Stimulated activated CD4-positive, alpha-beta T cell treated with anti-CD3 and anti-CD28 coated beads, Interleukin-4, amount 100 ng/mL, for 4 hours (primary cell): ENCODE measurements at regions not wholly inside any gene's neighbourhood (a gene's known extent, or its start where the extent isn't known, plus 50 kb on each side); places are given as distances from the start of the nearest gene placed in this dataset.
"Not testable (repeated sequence)": the region's sequence is repeated elsewhere in the genome, so short reads cannot be mapped to it uniquely, and the experiment has no call there.

ENCODE experiments used
- DNase-seq, 2 experiments: peaks; one replicate each; pipeline ENCODE4 v3.0.0-alpha.2; 2020

DNA sequence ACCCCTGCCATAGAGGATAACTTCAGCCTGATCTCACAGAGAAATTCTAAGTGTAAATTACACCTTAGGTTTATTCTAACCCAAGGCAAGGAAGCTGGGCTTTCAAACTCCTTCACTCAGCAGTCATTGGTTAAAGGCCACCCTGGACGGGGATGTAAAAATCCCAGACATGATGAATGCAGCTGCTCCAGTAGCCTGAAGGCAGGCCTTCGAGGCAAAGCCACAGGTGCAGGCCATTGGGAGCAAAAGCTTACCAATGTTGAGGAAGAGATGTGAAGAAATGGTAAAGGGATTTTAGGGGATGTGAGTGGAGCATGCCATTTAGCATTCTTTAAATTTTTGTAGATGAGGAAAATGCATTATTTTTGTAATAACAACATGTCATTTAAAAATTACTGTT is 514.4 kb downstream of the XYLT1 start:
- DNase-seq, result no peak

DNA sequence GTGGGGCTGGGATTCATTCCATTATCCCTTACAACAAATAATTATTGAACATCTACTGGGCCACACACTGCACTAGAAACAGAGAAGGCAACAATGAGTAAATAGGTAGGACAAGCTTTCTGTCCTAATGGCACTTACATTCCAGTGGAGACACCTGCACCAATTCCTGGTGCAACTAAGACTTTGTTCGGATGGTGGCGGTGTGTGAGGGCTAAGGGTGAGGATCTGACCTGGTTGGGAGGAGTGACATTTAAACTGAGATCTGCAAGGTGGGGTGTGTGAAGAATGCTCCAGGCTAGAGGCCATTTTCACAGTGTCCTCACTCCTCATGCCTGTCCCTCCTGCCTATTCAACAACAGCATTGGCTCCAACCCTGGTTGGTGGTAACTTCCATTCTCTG is 510.0 kb downstream of the XYLT1 start:
- DNase-seq, result no peak

DNA sequence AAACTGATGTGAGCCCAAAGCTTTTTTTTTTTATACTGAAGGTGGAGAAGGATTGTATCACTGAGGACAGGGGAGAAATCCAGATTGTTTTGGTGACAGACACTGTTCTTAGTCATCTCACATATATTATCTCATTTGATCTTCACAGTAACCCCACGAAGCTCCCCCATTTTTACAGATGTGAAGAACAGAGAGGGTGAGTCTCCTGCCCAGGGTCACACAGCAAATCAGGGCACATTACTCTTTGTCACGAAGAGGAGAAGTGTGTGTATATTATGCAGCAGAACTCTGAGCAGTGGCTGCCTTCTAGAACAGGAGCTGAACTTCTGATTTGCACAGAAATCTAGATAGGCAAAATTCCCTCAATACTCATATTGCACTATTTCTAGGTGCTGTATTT is 504.3 kb downstream of the XYLT1 start:
- DNase-seq, result no peak

DNA sequence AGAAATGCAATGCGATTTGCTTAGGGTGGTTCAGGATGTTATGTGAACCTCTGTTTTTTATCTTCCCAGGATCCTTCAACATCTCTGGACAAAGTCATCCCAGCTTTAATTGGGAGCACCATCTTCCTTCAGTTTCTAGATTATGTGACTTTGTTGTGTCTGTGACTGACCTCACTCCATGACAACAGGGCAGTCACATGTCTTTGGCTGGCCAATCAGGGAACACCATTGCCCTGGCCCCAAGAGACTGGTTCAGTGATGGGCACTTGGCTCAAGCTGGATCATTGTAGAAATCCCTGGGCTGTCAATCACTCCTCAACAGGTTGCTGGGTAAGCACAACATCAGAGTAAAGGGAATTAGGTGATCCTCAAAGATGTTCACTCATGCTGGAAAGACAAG is 499.7 kb downstream of the XYLT1 start:
- no peak for DNase-seq

DNA sequence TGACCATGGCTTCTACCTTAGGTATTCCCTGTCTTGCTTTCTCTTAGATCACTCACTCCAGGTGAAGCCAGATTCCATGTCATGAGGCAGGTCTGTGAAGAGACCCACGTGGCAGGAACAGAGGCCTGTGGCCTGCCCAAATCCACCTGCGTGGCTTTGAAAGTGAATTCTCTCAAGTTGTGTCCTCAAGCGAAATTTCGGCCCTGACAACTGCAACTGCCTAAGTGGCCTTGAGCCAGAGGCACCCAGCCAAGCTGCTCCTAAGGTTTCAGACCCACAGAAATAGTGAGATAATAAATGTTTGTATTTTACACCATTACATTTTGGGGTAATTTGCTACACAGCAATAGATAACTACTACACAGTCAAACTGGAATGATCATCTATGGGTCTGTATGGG is 497.9 kb downstream of the XYLT1 start:
- DNase-seq, result no peak

DNA sequence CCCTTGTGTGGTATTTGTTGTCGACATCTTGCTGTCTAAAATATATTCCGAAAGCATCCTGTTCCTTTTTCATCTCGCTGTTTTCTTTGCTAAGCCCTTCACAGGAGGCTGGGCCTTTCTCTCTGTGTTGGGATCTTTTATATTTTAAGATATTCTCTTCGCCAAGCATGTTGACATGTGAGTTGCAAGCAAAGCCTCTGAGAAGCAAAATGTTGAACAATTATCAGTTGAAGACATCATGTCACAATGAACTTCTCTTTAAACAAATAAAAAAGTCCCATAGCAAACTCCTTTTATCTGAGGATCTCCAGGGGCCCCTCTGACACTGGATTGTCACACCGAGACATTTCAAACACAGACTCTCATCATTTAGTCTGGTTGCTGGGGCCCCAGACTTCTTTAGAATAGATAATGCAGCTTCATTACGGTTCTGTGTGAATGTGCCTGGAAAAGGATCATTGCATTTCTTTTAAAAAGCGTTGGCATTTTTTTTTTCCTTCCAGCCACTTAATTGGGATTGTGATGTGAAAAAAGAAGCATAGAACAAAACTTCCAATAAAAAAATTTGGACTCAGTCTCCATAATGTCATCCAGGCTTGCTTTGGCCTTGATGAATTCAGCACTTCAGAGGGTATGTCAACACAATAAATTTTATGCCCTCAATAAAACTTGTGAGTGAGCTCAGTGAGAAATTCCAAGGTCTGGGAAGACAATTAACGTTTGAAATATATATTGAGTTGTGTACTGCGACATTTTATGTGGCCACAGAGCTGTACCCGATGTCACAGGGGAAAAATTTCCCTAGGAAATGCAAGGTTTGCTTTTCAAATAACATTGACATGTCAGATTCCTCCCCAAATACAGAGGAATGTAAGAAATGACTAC is 496.8 kb downstream of the XYLT1 start:
- DNase-seq, result no peak

DNA sequence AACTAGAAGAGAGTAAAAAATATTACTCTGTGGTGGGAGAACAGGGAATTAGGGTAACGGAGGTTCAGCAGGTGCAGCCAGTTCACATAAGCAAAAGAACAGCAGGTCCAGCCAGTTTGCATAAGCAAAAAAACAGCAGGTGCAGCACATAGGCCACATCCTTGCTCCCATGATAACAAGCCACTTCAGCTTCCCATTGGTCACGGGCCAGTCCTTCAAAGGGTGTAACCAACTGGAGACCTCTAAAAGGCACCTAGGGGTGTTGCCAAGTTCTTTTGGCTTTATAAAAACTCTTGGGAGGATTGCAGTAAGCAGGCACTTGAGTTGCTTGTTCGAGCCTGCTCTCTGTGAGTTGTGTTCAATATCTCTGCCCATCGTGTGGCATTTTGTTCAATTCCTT is 488.1 kb downstream of the XYLT1 start:
- DNase-seq, result no peak

DNA sequence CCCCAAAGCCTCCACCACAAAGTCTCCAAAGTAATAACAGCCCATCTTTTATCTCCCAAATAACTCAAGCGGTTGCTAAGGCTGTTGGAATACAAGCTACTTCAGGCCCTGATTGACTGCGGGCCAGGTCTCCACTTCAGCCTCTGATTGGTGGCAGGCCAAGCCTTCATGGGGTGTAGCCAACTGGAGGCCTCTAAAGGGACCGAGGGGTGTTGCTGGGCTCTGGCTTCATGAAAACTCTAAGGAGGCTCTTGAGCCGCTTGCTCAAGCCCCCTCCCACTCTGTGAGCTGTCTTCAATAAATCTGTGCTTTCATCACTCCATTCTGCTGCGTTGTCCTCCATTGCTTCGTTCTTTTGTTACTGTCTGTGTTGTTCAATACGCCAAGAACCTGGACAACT is 487.2 kb downstream of the XYLT1 start:
- DNase-seq, result no peak

DNA sequence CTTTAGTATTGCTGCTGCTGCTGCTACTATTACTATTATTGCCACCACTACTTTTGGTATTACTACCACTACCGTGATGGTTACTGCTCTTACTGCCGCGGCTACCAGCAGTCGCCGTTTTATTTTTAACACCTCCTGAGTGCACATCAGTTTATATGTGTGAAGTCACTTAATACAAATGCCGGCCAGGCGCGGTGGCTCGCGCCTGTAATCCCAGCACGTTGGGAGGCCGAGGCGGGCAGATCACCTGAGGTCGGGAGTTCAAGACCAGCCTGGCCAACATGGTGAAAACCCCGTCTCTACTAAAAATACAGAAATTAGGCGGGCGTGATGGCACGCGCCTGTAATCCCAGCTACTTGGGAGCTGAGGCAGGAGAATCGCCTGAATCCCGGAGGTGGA is 486.7 kb downstream of the XYLT1 start:
- not testable (repeated sequence) for DNase-seq

DNA sequence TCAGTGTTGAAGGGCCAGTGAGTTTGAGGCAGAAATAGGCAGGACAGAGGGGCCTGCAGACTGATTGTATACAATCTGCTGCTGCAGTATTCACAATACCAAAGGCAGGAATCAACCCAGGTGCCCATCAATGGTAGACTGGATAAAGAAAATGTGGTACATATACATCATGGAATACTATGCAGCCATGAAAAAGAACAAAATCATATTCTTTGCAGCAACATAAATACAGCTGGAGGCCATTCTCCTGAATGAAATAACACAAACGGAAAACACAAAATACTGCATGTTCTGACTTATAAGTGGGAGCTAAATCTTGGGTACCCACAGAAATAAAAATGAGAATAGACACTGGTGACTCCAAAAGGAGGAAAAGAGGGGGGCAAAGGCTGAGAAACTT is 485.1 kb downstream of the XYLT1 start:
- DNase-seq, result no peak

DNA sequence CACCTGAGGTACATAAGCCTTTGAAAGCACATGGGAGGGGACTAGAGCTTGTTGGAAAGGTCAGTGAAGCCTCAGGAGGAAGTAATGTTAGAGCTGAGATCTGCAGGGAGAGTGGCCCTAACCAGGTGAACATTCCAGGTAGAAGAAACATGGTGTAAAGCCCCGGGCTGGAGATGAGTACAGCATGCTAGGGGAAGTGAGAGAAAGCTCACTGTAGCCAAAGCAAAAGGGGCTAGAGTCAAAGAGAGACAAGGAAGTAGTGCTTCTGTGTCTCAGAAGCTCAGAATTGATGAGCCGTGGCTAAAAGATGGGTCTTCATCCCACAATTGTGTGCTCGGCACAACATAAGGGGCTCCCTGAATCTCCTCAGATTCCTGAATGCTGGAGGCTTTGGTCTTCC is 481.8 kb downstream of the XYLT1 start:
- no peak for DNase-seq

DNA sequence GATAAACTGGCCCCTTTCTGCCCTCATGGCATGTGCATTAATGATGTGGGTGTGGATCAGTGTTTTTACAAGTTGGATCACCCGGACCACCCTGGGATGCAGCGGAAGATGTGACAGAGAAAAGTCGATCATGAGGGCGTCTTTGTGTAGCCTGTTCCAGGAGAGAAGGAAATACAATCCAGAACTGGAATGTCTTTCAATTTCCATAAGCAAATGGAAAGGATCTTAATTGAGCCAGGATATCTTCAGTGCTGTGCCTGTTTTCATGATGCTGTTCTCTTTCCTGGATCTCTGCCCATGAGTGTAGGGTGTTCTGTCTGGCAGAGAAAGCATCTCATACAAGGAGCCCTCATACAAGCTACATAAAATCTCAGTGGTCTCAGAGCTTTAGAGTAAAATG is 481.4 kb downstream of the XYLT1 start:
- no peak for DNase-seq

DNA sequence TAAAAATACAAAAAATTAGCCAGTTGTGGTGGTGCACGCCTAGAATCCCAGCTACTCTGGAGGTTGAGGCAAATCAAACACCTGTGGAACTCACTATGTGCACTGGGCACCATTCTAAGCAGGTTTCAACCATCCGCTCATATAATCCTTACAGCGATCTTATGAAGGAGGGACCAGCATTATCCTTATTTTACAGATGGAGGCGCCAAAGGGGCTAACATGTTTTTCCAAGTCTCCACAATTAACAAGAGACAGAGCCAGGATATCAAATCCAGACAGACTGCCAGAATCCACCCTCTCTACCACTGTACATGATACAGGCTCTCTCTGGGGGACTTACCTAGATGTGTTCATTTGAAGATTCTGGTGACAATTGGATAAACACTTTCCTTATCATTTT is 479.0 kb downstream of the XYLT1 start:
- no peak for DNase-seq

DNA sequence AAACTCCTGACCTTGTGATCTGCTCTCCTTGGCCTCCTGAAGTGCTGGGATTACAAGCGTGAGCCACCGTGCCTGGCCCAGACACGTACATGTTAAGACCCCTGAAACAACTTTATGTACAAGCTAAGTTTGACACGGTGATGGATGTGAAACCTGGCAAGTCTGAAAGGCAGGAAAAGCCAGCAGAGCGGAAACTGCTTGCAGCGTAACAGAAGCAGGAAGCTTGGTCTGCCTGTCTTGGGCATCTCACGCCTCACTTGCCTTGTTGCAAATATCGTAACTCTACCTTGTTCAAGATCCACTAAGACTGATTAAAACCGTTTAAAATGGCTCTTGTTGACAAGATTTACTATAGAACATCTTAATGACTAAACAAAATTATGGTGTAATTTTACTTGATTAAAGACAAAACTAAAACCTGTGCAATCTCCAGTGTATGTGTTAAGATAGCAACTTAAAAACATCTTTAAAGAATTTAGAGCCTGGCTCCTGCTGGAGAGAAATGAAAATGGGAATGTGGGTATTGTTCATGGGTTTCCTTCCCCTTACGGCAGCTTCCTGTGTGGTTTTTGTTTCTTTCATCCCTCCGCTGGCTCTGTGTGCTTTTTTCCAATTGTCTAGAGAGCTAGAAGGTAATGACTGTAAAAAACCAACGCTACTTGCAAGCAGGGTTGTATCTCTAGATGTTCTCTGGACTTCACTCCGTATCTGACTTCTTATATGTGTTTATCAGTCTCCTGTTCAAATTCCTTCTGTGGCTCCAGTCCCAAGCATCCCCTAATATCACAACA is 477.6 kb downstream of the XYLT1 start:
- DNase-seq, result peak in 1 of 2 experiments; percentile 6

DNA sequence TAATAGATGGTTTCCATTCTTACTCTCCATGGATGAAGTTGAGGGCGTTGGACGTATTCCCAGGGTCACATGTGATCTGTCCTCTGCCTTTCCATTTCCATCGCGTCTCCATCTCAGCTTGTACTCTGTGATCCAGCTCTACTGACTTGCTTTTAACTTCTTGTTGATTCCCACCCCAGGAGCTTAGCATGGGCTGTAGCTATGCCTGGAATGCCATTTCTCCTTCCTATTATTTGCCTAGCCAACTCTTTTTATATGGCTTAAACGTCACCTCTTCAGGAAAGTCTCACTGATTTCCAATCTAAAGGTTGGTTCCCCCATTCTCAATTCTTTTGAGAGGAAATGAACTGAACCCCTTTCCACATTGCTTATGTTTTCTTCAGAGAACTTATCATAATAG is 475.9 kb downstream of the XYLT1 start:
- no peak for DNase-seq

DNA sequence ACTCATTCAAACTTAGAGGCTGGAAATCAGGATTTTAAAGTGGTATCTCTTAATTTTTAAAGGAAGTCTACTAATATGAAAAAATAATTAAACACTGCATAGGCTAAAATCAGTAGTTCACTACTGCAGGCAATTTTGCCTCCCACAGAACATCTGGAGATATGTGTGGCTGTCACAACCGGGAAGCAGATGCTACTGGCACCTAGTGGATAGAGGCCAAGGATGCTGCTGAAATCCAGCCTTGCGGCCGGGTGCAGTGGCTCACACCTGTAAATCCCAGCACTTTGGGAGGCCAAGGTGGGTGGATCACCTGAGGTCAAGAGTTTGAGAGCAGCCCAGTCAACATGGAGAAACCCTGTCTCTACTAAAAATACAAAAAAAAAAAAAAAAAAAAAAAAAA is 473.9 kb downstream of the XYLT1 start:
- no peak for DNase-seq

DNA sequence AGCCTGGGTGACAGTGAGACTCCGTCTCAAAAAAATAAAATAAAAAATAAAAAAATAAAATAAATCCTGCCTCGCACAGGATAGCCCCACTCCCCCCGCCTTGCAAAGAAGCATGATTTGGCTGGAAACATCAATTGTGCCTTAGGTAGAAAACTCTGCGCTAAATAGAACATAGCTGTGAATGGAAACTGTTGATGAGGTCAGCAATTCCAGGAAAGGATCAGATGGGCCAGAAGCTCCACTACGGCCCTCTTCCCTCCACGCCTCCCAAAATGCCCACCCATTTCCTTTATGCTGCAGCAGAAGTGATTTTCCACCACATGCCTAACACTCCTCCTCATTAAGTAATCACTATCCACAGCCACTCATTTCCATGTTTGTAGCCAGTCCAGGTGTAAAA is 473.4 kb downstream of the XYLT1 start:
- DNase-seq, result no peak

DNA sequence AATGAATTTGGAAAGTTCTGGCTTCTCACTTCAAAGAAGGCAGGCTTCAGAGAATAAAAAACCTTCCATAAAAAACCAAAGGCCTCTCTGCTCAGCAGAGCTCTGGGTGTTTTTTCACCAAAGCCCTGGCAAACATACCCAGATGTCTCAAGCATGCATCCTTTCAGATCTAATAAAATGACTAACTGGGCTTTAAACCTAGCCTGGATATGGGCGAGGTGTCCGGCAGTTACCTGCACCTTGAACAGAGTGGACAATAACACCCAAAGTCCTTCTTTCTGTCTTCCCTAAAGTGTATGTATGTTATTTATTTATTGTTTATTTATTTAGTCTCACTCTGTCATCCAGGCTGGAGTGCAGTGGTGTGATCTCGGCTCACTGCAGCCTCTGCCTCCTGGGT is 469.3 kb downstream of the XYLT1 start:
- DNase-seq, result no peak

DNA sequence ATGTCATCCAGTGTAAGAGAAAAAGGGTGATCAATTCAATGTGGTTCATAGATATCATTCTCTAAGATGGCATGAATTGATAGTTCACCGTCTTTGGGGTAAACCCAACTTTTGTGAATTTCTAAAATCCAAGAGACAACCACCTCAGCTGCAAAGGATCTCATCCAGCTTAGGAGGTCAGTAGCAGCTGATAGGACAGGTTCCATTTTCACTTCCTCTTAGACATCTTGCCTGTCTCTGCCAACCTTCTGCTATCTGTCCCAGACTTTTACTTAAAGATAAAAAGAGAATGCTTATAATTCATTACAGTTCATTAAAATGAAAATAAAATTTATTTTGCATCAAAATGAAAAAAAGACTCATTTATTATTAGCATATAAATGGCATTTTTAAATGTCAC is 468.2 kb downstream of the XYLT1 start:
- DNase-seq, result no peak

DNA sequence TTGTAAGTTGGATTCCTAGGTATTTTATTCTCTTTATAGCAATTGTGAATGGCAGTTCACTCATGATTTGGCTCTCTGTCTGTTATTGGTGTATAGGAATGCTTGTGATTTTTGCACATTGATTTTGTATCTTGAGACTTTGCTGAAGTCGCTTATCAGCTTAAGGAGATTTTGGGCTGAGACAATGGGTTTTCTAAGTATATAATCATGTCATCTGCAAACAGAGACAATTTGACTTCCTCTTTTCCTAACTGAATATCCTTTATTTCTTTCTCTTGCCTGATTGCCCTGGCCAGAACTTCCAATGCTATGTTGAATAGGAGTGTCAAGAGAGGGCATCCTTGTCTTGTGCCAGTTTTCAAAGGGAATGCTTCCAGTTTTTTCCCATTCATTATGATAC is 464.8 kb downstream of the XYLT1 start:
- not testable (repeated sequence) for DNase-seq

DNA sequence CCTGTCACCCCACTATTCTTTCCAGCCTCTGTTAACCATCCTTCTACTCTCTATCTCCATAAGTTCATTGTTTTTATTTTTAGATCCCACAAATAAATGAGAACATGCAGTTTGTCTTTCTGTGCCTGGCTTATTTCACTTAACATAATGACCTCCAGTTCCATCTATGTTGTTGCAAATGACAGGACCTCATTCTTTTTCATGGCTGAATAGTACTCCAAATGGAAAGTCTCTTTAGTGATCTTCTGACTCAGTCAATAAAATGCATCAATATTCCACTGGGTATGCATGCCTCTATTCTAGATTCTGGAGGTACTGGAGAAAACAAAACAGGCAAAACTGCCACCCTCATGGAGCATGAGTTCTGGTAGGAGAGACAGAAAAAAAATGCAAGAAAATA is 459.0 kb downstream of the XYLT1 start:
- DNase-seq, result no peak

DNA sequence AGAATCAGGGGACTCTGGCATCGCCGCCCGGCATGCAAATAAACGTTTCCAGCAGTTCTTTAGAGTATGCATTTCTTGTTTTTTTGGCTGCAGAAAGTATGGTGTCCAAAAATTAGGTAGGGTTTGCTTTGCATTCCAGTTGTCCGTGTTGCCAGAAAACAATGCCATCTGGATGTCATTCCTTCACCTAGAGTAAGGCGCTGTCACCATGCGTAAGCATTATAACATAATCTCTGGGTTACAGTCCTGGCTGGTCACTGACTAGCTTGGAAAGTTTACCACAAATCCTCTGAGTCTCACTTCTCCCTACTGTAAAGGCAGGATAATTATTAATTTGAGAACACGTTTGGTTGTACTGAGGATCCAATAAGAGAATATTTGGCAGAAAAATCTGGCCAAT is 457.7 kb downstream of the XYLT1 start:
- no peak for DNase-seq

DNA sequence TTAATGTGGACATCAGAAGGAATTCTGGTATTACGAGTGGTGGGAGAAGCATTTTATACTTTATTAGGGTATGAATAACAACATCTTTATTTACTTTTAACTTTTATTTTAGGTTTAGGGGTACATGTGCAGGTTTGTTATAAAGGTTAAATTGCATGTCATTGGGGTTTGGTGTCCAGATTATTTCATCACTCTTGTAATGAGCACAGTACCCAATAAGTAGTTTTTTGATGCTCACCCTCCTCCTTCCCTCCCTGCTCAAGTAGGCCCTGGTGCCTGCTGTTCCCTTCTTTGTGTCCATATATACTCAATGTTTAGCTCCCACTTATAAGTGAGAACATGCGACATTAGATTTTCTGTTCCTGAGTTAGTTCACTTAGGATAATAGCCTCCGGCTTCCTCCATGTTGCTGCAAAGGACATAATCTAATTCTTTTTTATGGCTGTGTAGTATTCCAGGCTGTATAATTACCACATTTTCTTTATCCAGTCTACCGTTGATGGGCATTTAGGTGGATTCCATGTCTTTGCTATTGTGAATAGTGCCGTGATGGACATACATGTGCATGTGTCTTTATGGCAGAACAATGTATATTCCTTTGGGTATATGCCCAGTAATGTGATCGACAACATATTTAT is 456.2 kb downstream of the XYLT1 start:
- DNase-seq, result no peak

DNA sequence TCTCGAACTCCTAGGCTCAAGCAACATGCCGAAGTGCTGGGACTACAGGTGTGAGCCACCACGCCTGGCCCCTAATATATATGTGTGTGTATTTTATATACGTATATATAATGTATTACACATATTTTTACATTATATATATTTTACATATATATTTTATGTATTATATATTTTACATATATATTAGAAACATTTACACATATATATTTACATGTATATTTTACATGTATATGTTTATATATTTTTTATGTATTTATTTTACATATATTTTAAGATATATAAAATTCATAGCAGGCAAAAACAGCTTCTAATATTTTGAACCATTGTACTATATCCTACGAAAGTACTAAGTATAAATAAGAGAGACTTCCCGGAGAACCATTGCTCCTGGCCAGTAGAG is 455.1 kb downstream of the XYLT1 start:
- DNase-seq, result no peak
